HG03571 (cell line): ENCODE measurements at regions not wholly inside any gene's neighbourhood (a gene's known extent, or its start where the extent isn't known, plus 50 kb on each side); places are given as distances from the start of the nearest gene placed in this dataset.
"Not testable (repeated sequence)": the region's sequence is repeated elsewhere in the genome, so short reads cannot be mapped to it uniquely, and the experiment has no call there.

Source experiments
- ATAC-seq: cut with Tn5 transposase; IDR thresholded peaks from one replicate; pipeline ENCODE4 v1.9.1; 2021; ENCODE audit not compliant: unreplicated experiment

- no peak for ATAC-seq
Measured at GRCh38 chr14:87260460-87260859, 732.5 kb downstream of the GALC start.

GRCh38 chr14:87257421-87257820 lies 735.6 kb downstream of the GALC start:
- no peak for ATAC-seq

- ATAC-seq, result no peak
Measured at GRCh38 chr14:87255058-87255457, 737.9 kb downstream of the GALC start.

- ATAC-seq, result no peak
Measured at GRCh38 chr14:87254331-87254874, 738.6 kb downstream of the GALC start.

- ATAC-seq, result not testable (repeated sequence)
Measured at GRCh38 chr14:87253791-87254190, 739.2 kb downstream of the GALC start.

- ATAC-seq, result no peak
Measured at GRCh38 chr14:87252103-87252502, 740.9 kb downstream of the GALC start.

GRCh38 chr14:87251011-87251410 lies 742.0 kb downstream of the GALC start:
- no peak for ATAC-seq

GRCh38 chr14:87241018-87241768 lies 751.8 kb downstream of the GALC start:
- no peak for ATAC-seq

- not testable (repeated sequence) for ATAC-seq
Measured at GRCh38 chr14:87240319-87240718, 752.7 kb downstream of the GALC start.

GRCh38 chr14:87233806-87234384 lies 759.1 kb downstream of the GALC start:
- no peak for ATAC-seq

GRCh38 chr14:87233266-87233665 lies 759.7 kb downstream of the GALC start:
- ATAC-seq, result no peak

- no peak for ATAC-seq
Measured at GRCh38 chr14:87231336-87232026, 761.5 kb downstream of the GALC start.

- ATAC-seq, result no peak
Measured at GRCh38 chr14:87230726-87231125, 762.3 kb downstream of the GALC start.

- no peak for ATAC-seq
Measured at GRCh38 chr14:87229131-87229530, 763.9 kb downstream of the GALC start.

GRCh38 chr14:87217023-87217422 lies 776.0 kb downstream of the GALC start:
- no peak for ATAC-seq

GRCh38 chr14:87214558-87214957 lies 778.4 kb downstream of the GALC start:
- ATAC-seq, result no peak

GRCh38 chr14:87207756-87208155 lies 785.2 kb downstream of the GALC start:
- no peak for ATAC-seq

GRCh38 chr14:87205811-87206210 lies 787.2 kb downstream of the GALC start:
- ATAC-seq, result no peak

- ATAC-seq, result no peak
Measured at GRCh38 chr14:87203346-87203745, 789.6 kb downstream of the GALC start.

GRCh38 chr14:87199381-87199780 lies 793.6 kb downstream of the GALC start:
- no peak for ATAC-seq

- no peak for ATAC-seq
Measured at GRCh38 chr14:87196436-87196835, 796.5 kb downstream of the GALC start.

- no peak for ATAC-seq
Measured at GRCh38 chr14:87187786-87188185, 805.2 kb downstream of the GALC start.
